ENCODE measurements at regions not wholly inside any gene's neighbourhood (a gene's known extent, or its start where the extent isn't known, plus 50 kb on each side); places are given as distances from the start of the nearest gene placed in this dataset.

- TF ChIP-seq ZNF142 (CRISPR knock-in tag; IDR thresholded peaks at IDR 0.05) (no peak), ZNF124 (CRISPR knock-in tag; IDR thresholded peaks at IDR 0.05) (no peak), ZNF207 (IDR thresholded peaks at IDR 0.05; ENCODE audit: borderline replicate concordance) (no peak), ZNF180 (CRISPR knock-in tag; IDR thresholded peaks at IDR 0.05; ENCODE audit: borderline replicate concordance, low read depth) (no peak), NFYC (CRISPR knock-in tag; IDR thresholded peaks at IDR 0.05) (no peak; the same call in 1 of the 2 replicates), ZNF33B (CRISPR knock-in tag; IDR thresholded peaks at IDR 0.05) (no peak), MTF2 (CRISPR knock-in tag; IDR thresholded peaks at IDR 0.05; ENCODE audit: borderline replicate concordance) (no peak), ZNF670 (CRISPR knock-in tag; IDR thresholded peaks at IDR 0.05; ENCODE audit: borderline replicate concordance) (no peak), ZNF552 (CRISPR knock-in tag; IDR thresholded peaks at IDR 0.05; ENCODE audit: borderline replicate concordance) (no peak), ZNF281 (CRISPR knock-in tag; IDR thresholded peaks at IDR 0.05; ENCODE audit: borderline replicate concordance) (no peak), ZNF382 (CRISPR knock-in tag; IDR thresholded peaks at IDR 0.05; ENCODE audit: borderline replicate concordance) (0 out of 2 replicates have a peak, but pooled peaks have one; percentile 22), TP53 (CRISPR knock-in tag; conservative IDR thresholded peaks at IDR 0.05) (no peak; the same call in 1 of the 2 replicates)
- TF ChIP-seq, protein P1, sequence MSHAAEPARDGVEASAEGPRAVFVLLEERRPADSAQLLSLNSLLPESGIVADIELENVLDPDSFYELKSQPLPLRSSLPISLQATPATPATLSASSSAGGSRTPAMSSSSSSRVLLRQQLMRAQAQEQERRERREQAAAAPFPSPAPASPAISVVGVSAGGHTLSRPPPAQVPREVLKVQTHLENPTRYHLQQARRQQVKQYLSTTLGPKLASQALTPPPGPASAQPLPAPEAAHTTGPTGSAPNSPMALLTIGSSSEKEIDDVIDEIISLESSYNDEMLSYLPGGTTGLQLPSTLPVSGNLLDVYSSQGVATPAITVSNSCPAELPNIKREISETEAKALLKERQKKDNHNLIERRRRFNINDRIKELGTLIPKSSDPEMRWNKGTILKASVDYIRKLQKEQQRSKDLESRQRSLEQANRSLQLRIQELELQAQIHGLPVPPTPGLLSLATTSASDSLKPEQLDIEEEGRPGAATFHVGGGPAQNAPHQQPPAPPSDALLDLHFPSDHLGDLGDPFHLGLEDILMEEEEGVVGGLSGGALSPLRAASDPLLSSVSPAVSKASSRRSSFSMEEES (CRISPR knock-in tag; IDR thresholded peaks at IDR 0.05) = peak; percentile 74; the same call in 1 of the 2 replicates
- TF ChIP-seq, protein P2, sequence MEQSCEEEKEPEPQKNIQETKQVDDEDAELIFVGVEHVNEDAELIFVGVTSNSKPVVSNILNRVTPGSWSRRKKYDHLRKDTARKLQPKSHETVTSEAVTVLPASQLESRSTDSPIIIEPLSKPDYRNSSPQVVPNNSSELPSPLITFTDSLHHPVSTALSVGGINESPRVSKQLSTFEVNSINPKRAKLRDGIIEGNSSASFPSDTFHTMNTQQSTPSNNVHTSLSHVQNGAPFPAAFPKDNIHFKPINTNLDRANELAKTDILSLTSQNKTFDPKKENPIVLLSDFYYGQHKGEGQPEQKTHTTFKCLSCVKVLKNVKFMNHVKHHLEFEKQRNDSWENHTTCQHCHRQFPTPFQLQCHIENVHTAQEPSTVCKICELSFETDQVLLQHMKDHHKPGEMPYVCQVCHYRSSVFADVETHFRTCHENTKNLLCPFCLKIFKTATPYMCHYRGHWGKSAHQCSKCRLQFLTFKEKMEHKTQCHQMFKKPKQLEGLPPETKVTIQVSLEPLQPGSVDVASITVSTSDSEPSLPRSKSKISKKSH (CRISPR knock-in tag; IDR thresholded peaks at IDR 0.05; ENCODE audit: borderline replicate concordance) = no peak
Measured at GRCh38 chr2:226411727-226412360, 387.8 kb downstream of the IRS1 start (continued).
